ENCODE measurements at regions not wholly inside any gene's neighbourhood (a gene's known extent, or its start where the extent isn't known, plus 50 kb on each side); places are given as distances from the start of the nearest gene placed in this dataset.
"Not testable (repeated sequence)": the region's sequence is repeated elsewhere in the genome, so short reads cannot be mapped to it uniquely, and the experiment has no call there.

GRCh38 chr18:30775629-30776028 lies 266.9 kb downstream of the DSC3 start:
- TF ChIP-seq SIN3A (IDR thresholded peaks at IDR 0.05; ENCODE audit: borderline replicate concordance, insufficient read depth, low read depth, low read length) (no peak), CTCF (IDR thresholded peaks at IDR 0.05) (no peak), REST (IDR thresholded peaks at IDR 0.05; ENCODE audit: insufficient read depth in 1 of 2, low read depth in 2 of 2, low read length in 1 of 2) (no peak), POLR2AphosphoS5 (IDR thresholded peaks at IDR 0.05; ENCODE audit: low read depth, low read length) (no peak), TCF7L2 (IDR thresholded peaks at IDR 0.05; ENCODE audit: low read depth, low read length) (no peak)
- H3K27me3 ChIP-seq (ENCODE audit: control insufficient read depth, insufficient read depth, low read length) = no peaks in the 10 kb centered on the region
- POLR2A ChIA-PET = no interaction called here
- no peaks in the 10 kb centered on the region for H3K36me3 ChIP-seq (ENCODE audit: control insufficient read depth, insufficient read depth, low read length)
- ATAC-seq (no peak), DNase-seq (ENCODE audit: low read depth, low spot score) (no peak)
- BruUV-seq (replicated peaks) = no TSS peak
- H3K4me1 ChIP-seq (ENCODE audit: control insufficient read depth, insufficient read depth, low read length) = no peaks in the 10 kb centered on the region
- H3K27ac ChIP-seq (ENCODE audit: low read length) = no peak overlapping the region
- H3K4me3 ChIP-seq (ENCODE audit: low read depth in 2 of 2, low read length in 2 of 2) = no peak overlapping the region
- in situ Hi-C loops (cut with HindIII; ENCODE audit: low pct_unique_long_range_greater_than_20kb, low sequenced_read_pairs) = no loop called here
- CTCF ChIA-PET = no interaction called here
- no peaks in the 10 kb centered on the region for H3K9me3 ChIP-seq (ENCODE audit: control insufficient read depth, insufficient read depth, low read depth, low read length)
- intact Hi-C loops (cut with micrococcal nuclease; ENCODE audit: unreplicated experiment) = no loop called here

- intact Hi-C loops (cut with micrococcal nuclease; ENCODE audit: unreplicated experiment); POLR2A ChIA-PET; ATAC-seq; H3K27me3 ChIP-seq (ENCODE audit: control insufficient read depth, insufficient read depth, low read length); in situ Hi-C loops (cut with HindIII; ENCODE audit: low pct_unique_long_range_greater_than_20kb, low sequenced_read_pairs); H3K36me3 ChIP-seq (ENCODE audit: control insufficient read depth, insufficient read depth, low read length); H3K4me1 ChIP-seq (ENCODE audit: control insufficient read depth, insufficient read depth, low read length); H3K9me3 ChIP-seq (ENCODE audit: control insufficient read depth, insufficient read depth, low read depth, low read length); H3K27ac ChIP-seq (ENCODE audit: low read length); DNase-seq (ENCODE audit: low read depth, low spot score); BruUV-seq (replicated peaks); H3K4me3 ChIP-seq (ENCODE audit: low read depth in 2 of 2, low read length in 2 of 2); CTCF ChIA-PET: not testable (repeated sequence)
Observed at GRCh38 chr18:30772170-30772569, 270.4 kb downstream of the DSC3 start.

GRCh38 chr18:30766053-30766452 lies 276.5 kb downstream of the DSC3 start:
- in situ Hi-C loops (cut with HindIII; ENCODE audit: low pct_unique_long_range_greater_than_20kb, low sequenced_read_pairs) = no loop called here
- CTCF ChIA-PET = no interaction called here

More at GRCh38 chr18:30766053-30766452, 276.5 kb downstream of the DSC3 start:
- no TSS peak for BruUV-seq (replicated peaks)
- Histone ChIP-seq H3K4me1 (ENCODE audit: control insufficient read depth, insufficient read depth, low read length) (no peaks in the 10 kb centered on the region), H3K27ac (ENCODE audit: low read length) (no peak overlapping the region), H3K36me3 (ENCODE audit: control insufficient read depth, insufficient read depth, low read length) (no peaks in the 10 kb centered on the region), H3K9me3 (ENCODE audit: control insufficient read depth, insufficient read depth, low read depth, low read length) (no peaks in the 10 kb centered on the region), H3K4me3 (ENCODE audit: low read depth in 2 of 2, low read length in 2 of 2) (no peak overlapping the region), H3K27me3 (ENCODE audit: control insufficient read depth, insufficient read depth, low read length) (no peaks in the 10 kb centered on the region)
- no peak for DNase-seq (ENCODE audit: low read depth, low spot score)
- no peak for ATAC-seq
- POLR2A ChIA-PET = no interaction called here
- no peak for TF ChIP-seq SIN3A (IDR thresholded peaks at IDR 0.05; ENCODE audit: borderline replicate concordance, insufficient read depth, low read depth, low read length)
- no peak for TF ChIP-seq TCF7L2 (IDR thresholded peaks at IDR 0.05; ENCODE audit: low read depth, low read length)
- TF ChIP-seq POLR2AphosphoS5 (IDR thresholded peaks at IDR 0.05; ENCODE audit: low read depth, low read length) = no peak
- TF ChIP-seq CTCF (IDR thresholded peaks at IDR 0.05) = no peak
- no peak for TF ChIP-seq REST (IDR thresholded peaks at IDR 0.05; ENCODE audit: insufficient read depth in 1 of 2, low read depth in 2 of 2, low read length in 1 of 2)
- intact Hi-C loops (cut with micrococcal nuclease; ENCODE audit: unreplicated experiment) = no loop called here

Measured in Panc1 (cell line).